Endothelial cell (in vitro differentiated cells): ENCODE measurements at regions not wholly inside any gene's neighbourhood (a gene's known extent, or its start where the extent isn't known, plus 50 kb on each side); places are given as distances from the start of the nearest gene placed in this dataset.
"Not testable (repeated sequence)": the region's sequence is repeated elsewhere in the genome, so short reads cannot be mapped to it uniquely, and the experiment has no call there.

ENCODE experiments used
- DNase-seq: peaks from one replicate; pipeline ENCODE4 v3.0.0; 2021; ENCODE audit warnings: low spot score
- H3K27ac Mint-ChIP-seq: one replicate; pipeline ENCODE4 v1.8.0; 2021; ENCODE audit warnings: mixed read lengths, inconsistent platforms; ENCODE audit not compliant: unreplicated experiment
- H3K27me3 Mint-ChIP-seq: one replicate; pipeline ENCODE4 v1.8.0; 2021; ENCODE audit warnings: mild to moderate bottlenecking, moderate library complexity, mixed read lengths, inconsistent platforms; ENCODE audit not compliant: unreplicated experiment
- H3K36me3 Mint-ChIP-seq: one replicate; pipeline ENCODE4 v1.8.0; 2021; ENCODE audit warnings: mild to moderate bottlenecking, low read depth, mixed read lengths, inconsistent platforms; ENCODE audit not compliant: unreplicated experiment
- H3K4me1 Mint-ChIP-seq: one replicate; pipeline ENCODE4 v1.8.0; 2021; ENCODE audit warnings: mild to moderate bottlenecking, mixed read lengths, inconsistent platforms; ENCODE audit not compliant: unreplicated experiment
- H3K4me3 Mint-ChIP-seq: one replicate; pipeline ENCODE4 v1.8.0; 2021; ENCODE audit warnings: mild to moderate bottlenecking, mixed read lengths, inconsistent platforms; ENCODE audit not compliant: unreplicated experiment
- H3K9me3 Mint-ChIP-seq: one replicate; pipeline ENCODE4 v1.8.0; 2021; ENCODE audit warnings: mixed read lengths, inconsistent platforms; ENCODE audit not compliant: unreplicated experiment
- TF ChIP-seq, protein P1 (sequence below): fragments of 200-600 bp; sonication (generic); IDR thresholded peaks from one replicate; pipeline ENCODE4 v1.5.0; 2021; ENCODE audit warnings: antibody characterized with exemption; ENCODE audit not compliant: unreplicated experiment

DNA sequence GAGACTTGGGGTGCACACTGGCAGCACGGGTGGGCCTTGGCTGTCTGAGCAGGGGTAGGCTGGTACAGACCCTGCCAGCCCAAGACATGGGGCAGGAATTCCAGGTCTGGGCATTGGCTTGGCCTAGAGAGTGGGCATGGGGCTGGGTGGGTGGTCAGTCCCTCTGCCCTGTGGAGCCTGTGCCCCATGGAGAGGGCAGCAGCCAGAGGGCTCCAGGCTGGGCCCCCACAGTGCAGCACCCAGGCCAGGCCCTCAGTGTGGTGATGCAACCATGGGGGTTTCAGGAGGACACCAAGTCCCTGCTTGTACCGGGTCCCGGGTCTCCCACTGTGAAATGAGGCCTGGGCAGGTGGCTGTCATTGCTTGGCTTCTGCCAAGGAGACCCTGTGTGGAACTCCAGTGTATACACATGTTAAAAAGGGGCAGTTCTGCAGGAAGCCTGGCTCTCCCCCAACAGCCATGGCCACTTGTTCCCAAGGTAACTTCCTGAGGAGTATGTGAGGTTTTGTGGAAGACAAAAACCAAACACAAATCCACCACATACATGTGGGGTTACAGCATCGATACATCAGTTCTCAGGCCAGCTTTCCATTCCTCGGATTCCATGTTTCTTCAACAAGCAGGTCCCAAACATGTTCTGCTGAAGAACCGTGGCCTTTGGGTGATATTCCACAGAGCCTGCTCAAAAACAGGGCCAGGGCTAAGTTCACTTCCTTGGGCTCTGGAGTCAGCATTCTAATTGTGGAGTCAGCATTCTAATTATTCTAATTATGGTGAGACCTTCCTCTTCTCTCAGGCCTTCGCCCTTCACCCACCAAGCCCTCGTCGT, 77.3 kb downstream of the DACT2 start:
- Mint-ChIP-seq H3K4me1 (peaks cover 6% of the 10 kb centered on the region), H3K27me3 (peaks cover 12% of the 10 kb centered on the region), H3K27ac (no peak overlapping the region), H3K9me3 (no peaks in the 10 kb centered on the region), H3K36me3 (peaks cover 6% of the 10 kb centered on the region), H3K4me3 (no peak overlapping the region)
- no peak for DNase-seq
- TF ChIP-seq, protein P1, sequence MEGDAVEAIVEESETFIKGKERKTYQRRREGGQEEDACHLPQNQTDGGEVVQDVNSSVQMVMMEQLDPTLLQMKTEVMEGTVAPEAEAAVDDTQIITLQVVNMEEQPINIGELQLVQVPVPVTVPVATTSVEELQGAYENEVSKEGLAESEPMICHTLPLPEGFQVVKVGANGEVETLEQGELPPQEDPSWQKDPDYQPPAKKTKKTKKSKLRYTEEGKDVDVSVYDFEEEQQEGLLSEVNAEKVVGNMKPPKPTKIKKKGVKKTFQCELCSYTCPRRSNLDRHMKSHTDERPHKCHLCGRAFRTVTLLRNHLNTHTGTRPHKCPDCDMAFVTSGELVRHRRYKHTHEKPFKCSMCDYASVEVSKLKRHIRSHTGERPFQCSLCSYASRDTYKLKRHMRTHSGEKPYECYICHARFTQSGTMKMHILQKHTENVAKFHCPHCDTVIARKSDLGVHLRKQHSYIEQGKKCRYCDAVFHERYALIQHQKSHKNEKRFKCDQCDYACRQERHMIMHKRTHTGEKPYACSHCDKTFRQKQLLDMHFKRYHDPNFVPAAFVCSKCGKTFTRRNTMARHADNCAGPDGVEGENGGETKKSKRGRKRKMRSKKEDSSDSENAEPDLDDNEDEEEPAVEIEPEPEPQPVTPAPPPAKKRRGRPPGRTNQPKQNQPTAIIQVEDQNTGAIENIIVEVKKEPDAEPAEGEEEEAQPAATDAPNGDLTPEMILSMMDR: no peak

DNA sequence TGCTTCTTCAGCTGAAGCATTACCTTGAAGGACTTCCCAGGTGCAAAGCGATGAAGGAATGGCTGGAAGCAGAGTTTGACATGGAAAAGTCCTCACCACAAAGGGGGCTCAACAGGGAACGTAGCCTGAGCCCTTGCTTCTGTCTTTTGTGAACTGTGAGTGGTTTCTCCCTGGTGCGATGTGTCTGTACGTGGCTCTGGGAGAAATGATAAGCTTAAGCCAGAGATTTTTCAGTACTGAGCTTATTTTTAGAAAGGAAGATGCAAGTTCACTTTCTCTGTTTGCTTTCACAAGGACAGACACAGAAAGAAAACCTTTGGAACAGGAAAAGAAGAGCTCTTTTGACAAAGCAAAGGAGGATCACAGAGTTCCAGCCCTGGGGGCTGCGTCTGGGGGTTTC, 79.4 kb downstream of the DACT2 start:
- DNase-seq: no peak
- Mint-ChIP-seq H3K36me3 (peaks cover 6% of the 10 kb centered on the region), H3K4me3 (no peak overlapping the region), H3K27me3 (peaks cover 12% of the 10 kb centered on the region), H3K27ac (no peak overlapping the region), H3K9me3 (no peaks in the 10 kb centered on the region), H3K4me1 (peaks cover 6% of the 10 kb centered on the region)
- TF ChIP-seq, protein P1: no peak

DNA sequence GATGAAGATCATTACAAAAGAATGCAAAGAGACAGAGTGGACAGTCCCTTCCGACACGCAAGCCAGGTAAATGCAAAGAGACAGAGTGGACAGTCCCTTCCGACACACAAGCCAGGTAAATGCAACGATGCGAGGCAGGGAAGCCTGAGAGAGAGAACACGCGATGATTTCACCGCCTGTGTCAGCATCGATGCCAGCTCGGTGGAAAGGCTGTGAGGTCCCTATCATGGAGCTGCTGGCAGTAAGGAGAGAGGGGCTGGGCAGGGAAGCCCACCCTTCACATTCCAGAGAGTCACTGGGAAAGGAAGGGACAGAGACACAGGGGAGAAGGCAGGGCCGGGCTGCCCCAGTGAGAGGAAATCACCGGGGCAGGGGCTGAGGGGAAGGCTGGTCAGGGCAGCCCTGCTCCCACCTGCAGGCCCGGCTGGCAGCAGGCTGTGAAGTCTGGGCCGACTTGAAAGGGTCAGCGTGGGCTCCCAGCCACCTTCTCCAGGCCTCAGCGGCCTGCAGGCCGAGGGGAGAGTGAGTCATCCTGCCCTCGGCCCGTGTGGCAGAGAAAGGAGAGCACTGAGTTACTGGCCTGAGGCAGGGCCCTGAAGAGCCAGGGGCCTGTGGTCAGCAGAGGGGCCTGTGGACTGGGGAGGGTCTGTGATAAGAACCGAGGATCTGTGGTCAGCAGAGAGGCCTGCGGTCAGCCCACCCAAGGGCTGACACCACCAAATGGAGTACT, 80.4 kb downstream of the DACT2 start:
- peaks cover 6% of the 10 kb centered on the region for H3K4me1 Mint-ChIP-seq
- peak overlapping the region; percentile 11 for H3K27ac Mint-ChIP-seq
- H3K36me3 Mint-ChIP-seq: peaks cover 6% of the 10 kb centered on the region
- H3K9me3 Mint-ChIP-seq: no peaks in the 10 kb centered on the region
- TF ChIP-seq, protein P1: no peak
- DNase-seq: no peak
- H3K27me3 Mint-ChIP-seq: peaks cover 12% of the 10 kb centered on the region
- no peak overlapping the region for H3K4me3 Mint-ChIP-seq

DNA sequence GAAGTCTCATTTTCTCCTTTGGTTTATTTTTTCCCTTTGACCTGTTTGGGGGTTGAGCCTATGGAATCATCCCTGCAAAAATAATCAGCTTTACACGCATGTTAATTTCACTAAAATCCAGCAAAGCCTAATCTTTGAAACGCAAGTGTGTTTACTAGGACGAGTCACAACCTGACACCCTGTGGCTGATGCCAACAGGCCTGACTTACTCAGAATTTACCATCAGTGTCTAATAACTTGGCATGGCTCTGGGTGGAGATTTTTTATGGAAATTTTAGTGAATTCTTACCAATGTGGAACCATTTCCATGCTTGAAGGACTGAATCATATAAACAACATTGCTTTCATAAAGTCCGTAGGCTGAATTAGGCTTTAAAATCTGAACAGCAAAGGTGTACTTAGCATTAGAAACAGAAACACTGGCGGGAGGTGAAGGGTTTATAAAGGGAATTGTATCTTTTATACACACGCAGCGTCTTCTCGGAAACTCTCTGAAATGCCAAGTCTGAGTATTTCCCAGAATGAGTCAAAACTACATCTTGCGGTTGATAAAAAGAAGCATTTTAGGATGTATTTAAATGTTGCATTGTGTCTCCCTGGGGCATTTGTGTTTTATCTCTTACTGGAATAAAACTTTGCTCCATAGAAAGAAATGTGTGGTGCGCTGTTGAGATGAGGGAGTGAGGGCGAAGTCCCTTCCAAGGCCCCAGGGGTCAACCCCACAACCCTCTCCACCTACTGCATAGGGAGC, 81.2 kb downstream of the DACT2 start:
- no peaks in the 10 kb centered on the region for H3K9me3 Mint-ChIP-seq
- no peak for DNase-seq
- H3K4me3 Mint-ChIP-seq: no peak overlapping the region
- TF ChIP-seq, protein P1: no peak
- H3K27ac Mint-ChIP-seq: no peak overlapping the region
- peaks cover 6% of the 10 kb centered on the region for H3K4me1 Mint-ChIP-seq
- H3K36me3 Mint-ChIP-seq: peaks cover 6% of the 10 kb centered on the region
- peaks cover 9% of the 10 kb centered on the region for H3K27me3 Mint-ChIP-seq

DNA sequence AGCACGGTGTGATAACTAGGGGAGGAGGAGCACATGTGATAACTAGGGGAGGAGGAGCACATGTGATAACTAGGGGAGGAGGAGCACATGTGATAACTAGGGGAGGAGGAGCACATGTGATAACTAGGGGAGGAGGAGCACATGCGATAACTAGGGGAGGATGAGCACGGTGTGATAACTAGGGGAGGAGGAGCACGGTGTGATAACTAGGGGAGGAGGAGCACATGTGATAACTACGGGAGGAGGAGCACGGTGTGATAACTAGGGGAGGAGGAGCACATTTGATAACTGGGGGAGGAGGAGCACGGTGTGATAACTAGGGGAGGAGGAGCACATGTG, 85.7 kb downstream of the DACT2 start:
- H3K27me3 Mint-ChIP-seq, DNase-seq, H3K4me1 Mint-ChIP-seq, H3K27ac Mint-ChIP-seq, H3K36me3 Mint-ChIP-seq, H3K9me3 Mint-ChIP-seq, H3K4me3 Mint-ChIP-seq: not testable (repeated sequence)
